Stimulated activated CD4-positive, alpha-beta T cell treated with anti-CD3 and anti-CD28 coated beads, Interleukin-4, amount 100 ng/mL, for 24 hours (primary cell): ENCODE measurements at regions not wholly inside any gene's neighbourhood (a gene's known extent, or its start where the extent isn't known, plus 50 kb on each side); places are given as distances from the start of the nearest gene placed in this dataset.
"Not testable (repeated sequence)": the region's sequence is repeated elsewhere in the genome, so short reads cannot be mapped to it uniquely, and the experiment has no call there.

ENCODE experiments used
- DNase-seq: peaks from one replicate; pipeline ENCODE4 v3.0.0-alpha.2; 2020

GRCh38 chr1:238621405-238621804 lies 730.7 kb upstream of the ZP4 start:
- no peak for DNase-seq

DNA sequence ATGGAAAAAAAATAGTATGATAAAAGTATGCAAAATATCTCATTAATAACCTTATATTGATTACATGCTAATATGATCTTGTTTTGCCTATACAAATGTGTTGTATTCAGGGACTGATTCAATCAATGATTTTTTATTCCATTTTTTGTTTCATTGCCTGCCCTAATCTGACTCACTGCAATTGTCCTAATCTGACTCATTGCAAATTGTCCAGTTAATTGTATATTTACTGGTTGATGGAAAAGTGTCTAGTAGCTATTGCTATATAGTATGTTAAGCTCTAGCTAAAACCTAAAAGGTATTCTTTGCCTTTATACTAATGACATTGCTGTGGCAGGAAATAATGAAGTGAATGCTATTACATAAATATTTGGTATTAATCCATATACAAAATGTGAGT lies 728.9 kb upstream of the ZP4 start:
- DNase-seq: no peak

GRCh38 chr1:238611406-238611805 lies 720.7 kb upstream of the ZP4 start:
- no peak for DNase-seq

DNA sequence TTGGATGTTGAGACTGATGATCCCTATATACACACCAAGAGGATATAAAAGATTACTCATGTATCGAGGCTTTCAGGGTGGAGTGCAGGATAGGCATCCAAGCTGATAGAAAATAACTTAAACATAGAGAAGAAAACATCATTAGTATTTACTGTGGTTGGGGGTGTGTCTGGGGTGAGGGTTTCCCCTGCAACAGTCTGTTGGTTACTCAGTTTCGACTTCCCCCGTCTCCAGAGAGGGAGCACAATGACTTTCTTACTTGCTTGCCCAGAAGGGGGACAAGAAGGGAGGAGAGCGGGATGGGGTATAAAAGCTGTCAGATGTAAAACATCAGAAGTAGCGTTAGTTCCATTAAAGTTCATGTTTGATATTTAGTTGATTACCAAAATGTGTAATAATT lies 717.4 kb upstream of the ZP4 start:
- DNase-seq: no peak

DNA sequence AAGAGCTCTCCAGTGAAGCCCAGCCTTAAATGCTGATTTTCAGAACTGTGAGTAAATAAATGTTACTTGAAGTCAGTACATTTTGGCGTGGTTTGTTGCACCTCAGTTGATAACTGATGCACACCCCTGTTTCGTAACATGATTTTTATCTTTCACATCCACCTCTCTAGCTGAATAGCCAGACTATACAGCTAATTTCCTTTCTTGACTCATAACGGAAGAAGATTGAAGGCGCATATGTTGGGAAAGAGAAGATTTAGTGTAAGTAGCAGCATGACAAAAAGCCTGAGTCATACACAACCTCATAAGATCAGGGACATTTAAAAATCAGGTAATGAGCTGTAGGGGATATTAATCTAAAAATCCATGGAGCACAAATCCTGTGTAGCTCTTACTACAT lies 716.2 kb upstream of the ZP4 start:
- no peak for DNase-seq

DNA sequence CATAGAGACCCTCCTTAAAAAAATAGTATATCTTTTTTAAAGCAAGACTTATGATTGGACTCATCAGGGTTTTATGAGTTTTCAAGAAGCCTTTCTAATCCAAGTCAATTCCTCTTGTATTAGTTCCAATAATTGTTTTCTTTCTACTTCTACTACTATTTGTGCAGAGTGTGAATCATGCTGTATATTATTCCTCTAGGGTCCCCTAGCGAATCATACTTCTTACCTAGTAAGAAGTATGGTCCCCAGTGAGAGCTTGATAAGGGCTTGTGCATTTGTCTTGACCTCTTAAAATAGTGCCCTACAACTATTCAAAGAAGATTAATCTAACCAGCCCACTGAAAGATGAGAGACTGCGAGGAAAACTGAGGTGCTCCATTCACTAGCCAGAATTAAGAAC lies 715.7 kb upstream of the ZP4 start:
- no peak for DNase-seq

- DNase-seq: no peak
Measured at GRCh38 chr1:238604357-238604756, 713.6 kb upstream of the ZP4 start.

GRCh38 chr1:238601604-238602003 lies 710.9 kb upstream of the ZP4 start:
- DNase-seq: not testable (repeated sequence)

- DNase-seq: no peak
Measured at GRCh38 chr1:238596703-238597102, 706.0 kb upstream of the ZP4 start.

DNA sequence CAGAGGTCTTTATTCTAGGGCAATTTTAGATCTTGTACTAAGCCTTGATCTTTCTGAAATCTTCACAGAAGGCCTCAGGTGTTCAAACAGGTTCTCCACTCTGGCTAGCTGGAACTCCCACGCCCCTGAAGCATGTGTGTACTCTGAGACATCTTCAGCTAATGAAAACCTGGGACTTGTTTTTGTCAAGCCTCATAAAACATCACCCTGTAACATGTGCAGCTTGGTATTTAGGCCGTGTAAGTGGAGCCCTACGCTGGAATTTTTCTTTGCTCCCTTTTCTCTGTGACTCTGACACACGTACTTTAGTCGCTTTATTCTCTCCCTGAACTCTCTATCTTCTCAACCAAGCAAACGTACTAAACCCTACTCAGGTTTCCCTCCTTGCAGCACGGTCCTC lies 701.9 kb upstream of the ZP4 start:
- DNase-seq: no peak

- DNase-seq: no peak
Measured at GRCh38 chr1:238589843-238590435, 699.2 kb upstream of the ZP4 start.

DNA sequence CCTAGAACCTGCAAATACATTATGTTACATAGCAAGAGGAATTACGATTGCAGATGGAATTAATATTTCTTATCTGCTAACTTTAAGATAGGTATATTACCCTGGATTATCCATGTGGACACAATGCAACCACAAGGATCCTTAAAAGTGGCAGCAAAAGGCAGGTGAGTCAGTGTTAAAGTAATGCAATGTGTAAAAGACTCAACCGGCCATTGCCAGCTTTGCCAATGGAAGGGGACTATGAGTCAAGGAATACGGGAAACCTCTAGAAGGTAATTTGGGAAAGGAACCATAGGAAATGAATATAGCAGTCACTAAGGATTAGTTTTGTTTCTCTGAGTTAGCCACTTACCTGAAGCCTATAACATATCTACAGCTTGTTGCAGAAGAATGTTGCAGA lies 692.1 kb upstream of the ZP4 start:
- DNase-seq: no peak

GRCh38 chr1:238581332-238581731 lies 690.6 kb upstream of the ZP4 start:
- no peak for DNase-seq

GRCh38 chr1:238568735-238569134 lies 678.0 kb upstream of the ZP4 start:
- DNase-seq: no peak

DNA sequence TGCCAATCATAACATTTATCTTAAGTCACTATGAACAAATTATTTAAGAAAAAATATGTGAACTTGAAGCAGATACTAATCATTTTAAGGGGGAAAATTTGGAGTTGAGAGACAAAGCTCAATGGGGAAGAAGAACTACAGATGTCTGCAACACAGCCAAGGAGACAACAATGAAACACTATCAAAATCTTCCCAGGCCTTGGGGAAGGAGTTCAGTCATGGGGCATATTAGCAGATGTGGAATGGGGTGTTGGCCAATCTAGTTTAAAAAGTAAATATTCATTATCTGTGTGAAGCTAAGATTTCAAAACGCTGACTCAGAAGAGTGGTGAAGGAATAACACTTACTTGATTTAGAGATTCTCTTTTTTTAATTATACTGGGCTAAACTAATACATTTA lies 671.6 kb upstream of the ZP4 start:
- no peak for DNase-seq

DNA sequence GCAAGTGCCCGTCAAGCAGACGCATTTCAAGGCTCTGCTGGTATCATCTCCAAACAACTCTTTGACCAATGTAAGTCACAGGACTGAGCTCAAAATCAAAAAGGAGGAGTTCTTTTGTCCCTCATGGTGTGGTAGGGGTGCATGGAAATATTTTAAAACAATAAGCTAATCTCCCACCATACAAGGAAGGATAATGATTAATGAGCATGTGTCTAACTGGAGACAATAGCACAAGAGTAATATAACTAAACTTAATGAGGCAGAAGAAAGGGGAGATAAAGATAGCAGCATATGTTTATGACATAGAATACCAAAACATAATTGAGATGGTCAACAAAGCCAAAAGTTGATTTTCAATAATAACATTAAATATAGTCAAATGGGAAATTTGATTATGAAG lies 668.0 kb upstream of the ZP4 start:
- no peak for DNase-seq

DNA sequence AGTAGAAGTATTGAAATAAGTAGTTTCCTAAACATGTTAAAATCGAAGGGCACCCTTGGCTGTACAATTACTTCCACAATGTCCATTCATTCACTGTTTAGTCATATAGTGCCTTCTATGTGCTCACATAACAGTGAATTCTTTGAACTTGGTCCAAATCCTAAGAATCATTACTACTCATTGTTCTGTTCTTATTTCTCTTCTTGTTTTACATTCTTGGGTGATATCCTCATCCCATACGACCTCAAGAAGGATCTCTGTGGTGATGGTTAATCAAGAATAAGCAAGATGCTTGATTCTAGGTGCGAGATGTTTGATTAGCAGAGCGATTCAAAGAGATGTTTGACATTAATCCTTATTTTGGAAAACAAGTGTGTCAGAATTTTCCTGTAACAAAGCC lies 667.4 kb upstream of the ZP4 start:
- DNase-seq: no peak

DNA sequence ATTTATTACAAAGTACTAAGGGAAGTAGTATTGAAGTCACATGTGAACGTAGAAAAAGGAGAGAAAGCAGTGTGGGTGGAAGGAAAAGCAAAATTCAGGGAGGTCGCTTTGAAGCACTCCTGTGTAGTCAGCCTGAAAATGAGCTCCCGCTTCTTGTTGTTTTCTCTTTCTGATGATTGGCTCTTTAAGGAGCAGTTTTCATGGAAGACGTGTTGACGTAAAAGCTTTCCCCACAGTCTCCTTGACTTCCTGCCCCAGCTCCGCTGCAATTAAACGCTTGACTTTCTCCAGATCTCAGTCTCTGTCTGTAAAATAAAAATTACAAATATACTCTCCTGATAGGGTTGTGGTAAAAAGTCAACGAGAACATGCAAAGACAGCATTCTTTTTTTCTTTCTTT lies 661.5 kb upstream of the ZP4 start:
- no peak for DNase-seq

DNA sequence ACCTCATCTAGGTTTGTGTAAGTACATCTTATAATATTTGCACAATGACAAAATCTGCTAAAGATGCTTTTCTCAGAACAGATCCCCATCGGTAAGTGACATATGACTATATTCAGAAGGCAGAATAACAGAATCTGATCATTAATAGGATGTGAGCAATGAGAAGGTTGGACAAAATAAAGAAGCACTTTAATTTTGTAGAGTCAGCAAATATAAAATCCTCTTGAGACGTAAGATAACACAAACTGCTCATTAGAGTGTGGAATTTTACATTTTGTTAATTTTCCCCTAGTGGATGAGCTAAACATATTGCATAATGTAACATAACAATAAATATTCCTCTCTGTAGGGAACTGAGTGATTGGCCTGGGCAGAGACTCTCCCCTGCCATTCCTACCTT lies 658.4 kb upstream of the ZP4 start:
- no peak for DNase-seq

DNA sequence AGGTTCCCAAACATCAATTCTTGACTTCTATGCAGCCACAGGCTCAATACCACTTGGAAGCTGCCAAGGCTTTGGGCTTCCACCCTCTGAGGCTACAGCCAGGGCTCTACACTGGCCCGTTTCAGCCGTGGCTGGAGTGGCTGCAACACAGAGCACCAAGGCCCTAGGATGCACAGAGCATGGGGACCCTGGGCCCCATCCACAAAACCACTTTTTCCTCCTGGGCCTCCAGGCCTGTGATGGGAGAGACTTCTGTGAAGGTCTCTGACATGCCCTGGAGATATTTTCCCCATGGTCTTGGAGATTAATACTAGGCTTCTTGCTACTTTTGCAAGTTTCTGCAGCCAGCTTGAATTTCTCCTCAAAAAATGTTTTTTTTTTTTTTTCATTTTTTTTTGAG lies 655.4 kb upstream of the ZP4 start:
- DNase-seq: no peak

DNA sequence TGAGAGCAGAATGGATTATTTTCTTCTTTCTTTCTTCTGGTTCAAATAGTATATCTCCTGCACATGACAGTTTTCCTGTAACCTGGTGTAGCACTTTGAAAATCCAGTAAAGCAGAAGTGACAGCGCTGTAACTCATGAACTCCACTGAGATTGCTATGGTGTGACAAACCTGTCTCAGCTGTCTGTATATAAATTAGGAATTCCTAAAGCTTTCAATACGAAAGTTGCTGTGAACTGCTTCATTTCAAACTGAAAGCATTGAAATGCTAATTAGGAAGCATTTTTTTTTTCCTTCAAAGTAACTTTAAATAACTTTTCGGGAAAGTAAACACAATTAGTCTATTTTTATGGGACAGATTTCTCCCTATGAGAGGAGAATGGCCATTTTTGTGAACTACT lies 646.9 kb upstream of the ZP4 start:
- DNase-seq: no peak

DNA sequence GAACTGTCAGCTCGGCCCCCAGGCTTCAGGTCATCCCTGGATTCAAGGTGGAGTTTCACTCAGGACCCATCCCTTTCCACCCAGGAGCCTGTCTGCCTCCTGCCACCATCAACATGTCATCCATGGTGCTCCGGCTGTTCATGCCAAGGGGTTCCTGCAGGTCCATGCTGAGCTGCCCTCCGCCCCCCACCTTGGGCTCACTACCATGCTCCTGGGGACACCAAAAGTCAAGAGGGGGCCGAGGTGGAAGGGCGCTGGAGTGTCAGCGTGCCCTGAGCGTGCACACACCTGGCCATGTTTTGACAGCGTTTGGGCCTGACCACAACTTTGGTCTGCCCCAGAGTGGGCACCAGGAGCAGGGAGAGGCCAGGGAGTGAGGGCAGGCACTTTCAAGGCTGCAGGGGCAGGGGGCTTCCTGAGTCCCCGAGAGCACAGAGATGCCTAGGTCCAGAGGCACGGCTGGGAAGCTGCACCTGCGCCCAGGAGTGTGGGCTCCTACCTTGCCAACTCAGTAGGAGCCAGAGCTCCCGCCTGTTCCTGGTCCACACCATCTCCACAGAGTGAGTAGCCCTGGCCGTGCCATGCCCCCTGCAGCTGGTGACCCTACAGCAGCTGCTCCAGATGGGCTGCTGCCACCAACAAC lies 639.6 kb upstream of the ZP4 start:
- DNase-seq: no peak

DNA sequence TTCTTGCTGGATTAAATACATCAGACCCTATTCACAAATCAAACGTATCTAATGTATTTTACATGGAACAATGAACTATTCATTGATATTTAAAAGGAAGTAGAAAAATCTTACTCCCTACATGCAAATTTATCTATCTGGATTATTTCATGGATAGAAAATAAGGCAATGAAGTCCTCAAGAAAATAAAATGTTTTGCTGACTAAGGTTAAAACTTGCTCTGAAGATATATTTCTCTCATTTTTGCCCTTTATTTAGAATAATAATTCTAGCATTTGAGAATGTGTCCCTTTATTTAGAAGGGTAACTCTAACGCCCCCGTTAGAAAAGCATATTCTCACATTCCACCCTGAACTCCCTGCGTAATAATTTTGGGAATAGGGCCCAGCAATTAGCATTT lies 627.0 kb upstream of the ZP4 start:
- no peak for DNase-seq

GRCh38 chr1:238501290-238501689 lies 610.6 kb upstream of the ZP4 start:
- DNase-seq: no peak

DNA sequence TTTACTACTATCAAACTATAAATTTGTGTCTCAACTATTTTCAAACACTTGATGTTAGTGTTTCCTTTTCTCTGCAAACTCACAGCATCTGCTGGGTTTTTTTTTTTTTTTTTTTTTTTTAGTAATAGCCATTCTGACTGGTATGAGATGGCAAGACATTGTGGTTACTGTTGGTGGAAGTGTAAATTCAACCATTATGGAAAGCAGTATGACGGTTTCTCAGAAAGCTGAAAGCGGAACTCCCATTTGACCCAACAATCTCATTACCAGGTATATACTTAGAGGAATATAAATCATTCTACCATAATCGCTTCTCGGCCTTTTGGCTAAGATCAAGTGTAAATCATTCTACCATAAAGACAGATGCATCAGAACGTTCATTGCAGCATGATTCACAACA lies 608.3 kb upstream of the ZP4 start:
- no peak for DNase-seq

- no peak for DNase-seq
Measured at GRCh38 chr1:238492271-238492670, 601.5 kb upstream of the ZP4 start.
